HG03558 (cell line): ENCODE measurements at regions not wholly inside any gene's neighbourhood (a gene's known extent, or its start where the extent isn't known, plus 50 kb on each side); places are given as distances from the start of the nearest gene placed in this dataset.
"Not testable (repeated sequence)": the region's sequence is repeated elsewhere in the genome, so short reads cannot be mapped to it uniquely, and the experiment has no call there.

Source experiments
- ATAC-seq: cut with Tn5 transposase; IDR thresholded peaks from one replicate; pipeline ENCODE4 v1.9.1; 2021; ENCODE audit warnings: moderate number of reproducible peaks; ENCODE audit not compliant: unreplicated experiment; ENCODE audit errors: extremely low read depth

GRCh38 chr5:5831622-5832021 is 409.1 kb downstream of the ICE1 start:
- ATAC-seq: not testable (repeated sequence)

DNA sequence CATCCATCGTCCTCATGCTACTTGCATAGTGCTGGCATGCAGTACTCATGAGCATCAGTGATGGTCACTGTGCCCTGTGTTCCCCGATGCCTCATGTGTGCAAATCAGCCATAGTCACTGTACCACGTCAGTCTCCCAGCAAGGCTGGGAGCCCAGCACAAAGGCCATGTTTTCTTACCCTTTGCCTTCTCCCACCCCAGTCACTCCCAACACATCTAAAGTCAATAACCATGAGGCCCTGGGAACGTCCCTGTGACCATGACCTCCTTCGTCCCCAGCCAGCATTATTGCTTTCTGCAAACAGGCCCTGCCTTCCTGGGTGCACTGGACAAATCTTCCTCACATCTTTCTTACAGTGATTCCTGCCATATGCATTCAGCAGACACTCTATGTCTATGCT is 406.1 kb downstream of the ICE1 start:
- ATAC-seq: no peak

GRCh38 chr5:5826911-5827310 is 404.4 kb downstream of the ICE1 start:
- no peak for ATAC-seq

- no peak for ATAC-seq
Measured at GRCh38 chr5:5822729-5823257, 400.3 kb downstream of the ICE1 start.

GRCh38 chr5:5816960-5817359 is 394.5 kb downstream of the ICE1 start:
- ATAC-seq: no peak

DNA sequence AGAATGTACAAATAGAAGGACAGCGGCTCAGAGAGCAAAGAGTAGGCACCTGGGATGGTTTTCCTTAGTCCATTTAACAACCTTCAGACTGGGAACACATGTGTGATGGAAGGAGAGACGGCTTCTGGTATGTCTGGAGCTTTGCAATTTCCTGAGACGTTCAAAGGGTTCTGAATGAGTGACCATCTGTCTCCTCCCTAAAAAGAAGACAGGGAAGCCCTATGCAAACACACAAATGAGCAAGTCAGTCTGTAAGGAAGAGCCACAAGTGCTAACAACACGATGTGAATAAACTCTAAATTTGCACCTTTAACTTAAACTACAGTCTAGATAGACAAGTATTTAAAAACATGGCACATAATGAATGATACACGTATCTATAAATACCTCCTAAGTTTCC is 391.0 kb downstream of the ICE1 start:
- no peak for ATAC-seq

DNA sequence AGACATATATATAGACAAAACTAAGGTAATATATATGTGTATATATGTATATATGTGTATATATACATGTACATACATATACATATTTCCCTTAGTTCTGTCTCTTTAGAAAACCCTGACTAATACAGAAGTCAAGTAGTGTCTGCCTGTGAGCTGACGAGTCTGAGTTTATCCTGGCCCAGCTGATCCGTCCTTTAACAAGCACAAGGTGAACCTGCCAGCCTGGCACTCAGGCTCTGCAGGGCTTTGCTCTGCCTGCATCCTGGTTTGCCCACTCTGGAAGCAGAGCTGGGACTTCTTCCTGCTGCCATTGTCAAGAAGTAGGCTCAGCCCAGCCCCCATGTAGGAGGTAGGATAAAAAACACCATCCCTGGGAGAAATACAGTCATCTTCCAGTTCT is 388.0 kb downstream of the ICE1 start:
- ATAC-seq: no peak

GRCh38 chr5:5805916-5806315 is 383.4 kb downstream of the ICE1 start:
- ATAC-seq: no peak

DNA sequence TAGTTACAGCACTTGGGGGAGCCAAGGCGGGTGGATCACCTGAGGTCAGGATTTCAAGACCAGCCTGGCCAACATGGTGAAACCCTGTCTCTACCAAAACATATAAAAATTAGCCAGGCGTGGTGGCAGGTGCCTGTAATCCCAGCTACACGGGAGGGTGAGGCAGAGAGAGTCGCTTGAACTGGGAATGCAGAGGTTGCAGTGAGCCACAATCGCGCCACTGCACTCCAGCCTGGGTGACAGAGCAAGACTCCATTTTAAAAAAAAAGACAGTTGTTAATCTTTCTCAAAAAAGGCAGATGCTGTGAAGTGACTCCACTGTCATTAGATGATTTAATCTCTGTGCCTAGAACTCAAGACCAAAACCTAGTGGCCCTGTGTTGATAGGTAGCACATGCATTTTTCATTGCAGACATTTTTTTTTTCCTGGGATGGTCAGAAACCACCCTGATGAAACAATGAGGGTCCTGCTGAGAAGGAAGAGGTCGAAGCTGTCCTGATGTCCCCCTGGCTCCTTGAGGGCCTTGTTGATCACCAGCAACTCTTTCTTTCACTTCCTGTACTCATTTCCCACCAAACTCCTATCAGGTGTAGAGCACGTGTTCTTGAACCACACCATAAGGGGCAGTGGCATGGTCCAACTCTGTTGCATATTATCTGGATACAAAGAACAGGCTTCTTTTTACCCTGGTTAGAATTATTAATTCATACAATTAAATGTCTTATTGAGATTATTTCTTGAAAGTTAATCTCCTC is 382.2 kb downstream of the ICE1 start:
- no peak for ATAC-seq

DNA sequence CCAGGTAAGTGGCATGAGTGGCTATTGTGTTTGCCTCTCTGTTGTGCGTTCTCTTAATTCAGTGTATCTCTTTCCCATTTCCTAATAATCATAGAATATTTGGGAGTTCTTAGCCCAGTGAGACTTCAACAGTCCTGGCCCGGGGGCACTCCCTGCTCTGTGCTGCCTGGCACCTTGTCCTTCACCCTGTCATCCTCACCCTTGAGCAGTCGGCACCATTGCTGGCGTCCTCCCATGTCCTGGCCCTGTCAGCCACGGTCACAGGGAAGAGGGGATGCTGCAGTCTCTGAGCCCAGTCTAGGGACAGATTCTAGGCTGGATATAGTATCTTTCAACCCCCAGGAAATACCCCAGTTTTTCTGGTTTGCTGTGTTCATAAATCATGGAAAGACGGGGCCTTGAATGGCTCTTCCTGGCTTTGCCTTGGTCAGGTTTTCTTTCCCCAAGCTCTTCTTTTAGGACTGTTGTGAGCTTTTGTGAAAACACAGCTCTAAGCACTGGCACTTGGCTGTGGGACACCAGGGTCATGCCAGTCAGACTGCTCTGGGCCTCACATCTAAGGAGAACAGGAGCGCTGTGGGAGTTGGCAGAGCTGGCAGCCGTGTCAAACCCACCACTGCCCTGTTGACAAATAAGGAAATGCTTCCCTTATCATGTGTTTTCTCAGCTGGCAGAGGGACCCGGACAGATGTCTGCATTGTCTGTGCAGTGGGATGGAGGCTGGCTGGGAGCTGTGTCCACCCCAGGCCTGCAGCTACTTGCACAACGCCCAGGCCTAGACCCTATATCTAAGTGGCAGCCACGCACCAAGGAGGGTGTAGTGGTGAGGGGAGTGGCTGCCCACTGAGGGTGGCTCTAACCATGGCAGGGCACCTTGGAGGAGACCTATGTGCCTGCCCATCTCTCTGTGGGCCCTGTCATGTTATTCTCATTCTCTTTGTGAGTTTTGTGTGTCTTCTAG is 378.6 kb downstream of the ICE1 start:
- ATAC-seq: no peak

- no peak for ATAC-seq
Measured at GRCh38 chr5:5799826-5800225, 377.3 kb downstream of the ICE1 start.

DNA sequence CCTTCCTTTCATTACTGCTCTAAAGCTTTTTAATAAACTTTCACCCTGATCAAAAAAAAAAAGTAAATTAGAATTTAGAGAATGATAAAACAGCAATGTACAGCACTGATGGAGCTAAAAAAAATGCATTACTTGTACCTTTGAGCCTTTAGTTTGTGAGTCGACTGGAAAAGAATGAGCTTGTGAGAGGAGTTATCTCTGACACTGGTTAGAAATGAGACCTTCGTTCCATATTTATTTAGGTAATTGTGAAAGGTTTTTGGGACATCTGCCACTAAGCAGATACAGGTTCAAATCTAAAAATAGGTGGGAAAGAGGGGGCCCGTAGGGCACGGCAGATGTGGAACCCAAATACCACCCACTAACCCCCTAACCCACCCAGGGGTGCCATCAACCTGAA is 376.8 kb downstream of the ICE1 start:
- ATAC-seq: no peak

DNA sequence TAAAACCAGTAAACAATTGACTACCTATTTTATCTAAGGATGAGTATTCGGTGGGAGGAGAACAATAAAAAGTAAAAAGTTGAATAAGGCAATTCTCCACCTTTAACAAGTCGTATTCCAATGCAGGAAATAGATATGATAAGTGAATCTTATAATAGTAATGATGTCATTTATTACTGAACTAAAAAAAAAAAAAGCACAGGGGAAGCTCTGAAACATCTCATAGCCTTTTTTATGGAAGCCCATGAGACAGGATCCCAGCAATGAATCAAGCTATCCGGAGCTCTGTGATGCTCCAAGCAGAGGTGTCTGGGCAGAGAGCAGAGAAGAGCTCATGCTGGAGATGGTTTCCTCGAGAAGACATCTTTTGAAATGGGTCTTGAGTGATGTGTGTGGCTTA is 376.0 kb downstream of the ICE1 start:
- no peak for ATAC-seq

DNA sequence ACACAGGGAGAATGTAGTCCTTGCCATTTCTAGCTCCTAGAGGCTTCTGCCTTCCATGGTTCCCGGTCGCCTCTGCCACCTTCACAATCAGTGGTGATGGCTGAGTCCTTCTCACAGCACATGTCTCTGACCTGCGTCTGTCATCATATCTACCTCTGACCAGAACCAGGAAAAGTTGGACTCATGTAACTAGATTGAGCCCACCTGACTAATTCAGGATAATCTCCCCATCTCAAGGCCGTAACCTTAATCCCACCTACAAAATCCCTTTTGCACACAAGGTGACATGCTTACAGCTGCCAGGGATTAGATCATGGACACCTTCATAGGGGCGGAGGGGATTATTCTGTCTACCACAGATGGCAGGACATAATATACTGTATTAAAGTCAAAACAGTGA is 375.6 kb downstream of the ICE1 start:
- ATAC-seq: no peak

- no peak for ATAC-seq
Measured at GRCh38 chr5:5795074-5795771, 372.7 kb downstream of the ICE1 start.

DNA sequence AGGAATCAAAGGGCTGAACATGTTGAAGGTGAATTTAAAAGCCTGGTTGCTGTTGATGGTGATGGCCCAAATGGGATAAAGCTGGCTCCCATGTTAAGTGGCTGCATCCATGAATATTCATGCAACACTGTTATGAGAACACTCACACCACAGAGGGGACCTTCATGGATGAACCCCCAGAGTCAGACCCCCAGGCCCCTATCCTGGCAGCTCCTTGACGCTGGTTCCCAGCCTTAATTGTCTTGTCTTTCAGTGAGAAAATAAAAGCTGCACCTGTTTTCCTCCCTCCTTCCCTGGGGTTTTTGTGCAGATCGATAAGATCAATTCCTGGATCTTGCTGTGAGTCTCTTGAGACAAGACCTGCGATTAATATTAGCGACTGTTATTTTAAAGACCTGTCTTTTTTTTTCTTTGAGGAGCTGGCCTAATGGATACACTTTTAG is 371.7 kb downstream of the ICE1 start:
- no peak for ATAC-seq

DNA sequence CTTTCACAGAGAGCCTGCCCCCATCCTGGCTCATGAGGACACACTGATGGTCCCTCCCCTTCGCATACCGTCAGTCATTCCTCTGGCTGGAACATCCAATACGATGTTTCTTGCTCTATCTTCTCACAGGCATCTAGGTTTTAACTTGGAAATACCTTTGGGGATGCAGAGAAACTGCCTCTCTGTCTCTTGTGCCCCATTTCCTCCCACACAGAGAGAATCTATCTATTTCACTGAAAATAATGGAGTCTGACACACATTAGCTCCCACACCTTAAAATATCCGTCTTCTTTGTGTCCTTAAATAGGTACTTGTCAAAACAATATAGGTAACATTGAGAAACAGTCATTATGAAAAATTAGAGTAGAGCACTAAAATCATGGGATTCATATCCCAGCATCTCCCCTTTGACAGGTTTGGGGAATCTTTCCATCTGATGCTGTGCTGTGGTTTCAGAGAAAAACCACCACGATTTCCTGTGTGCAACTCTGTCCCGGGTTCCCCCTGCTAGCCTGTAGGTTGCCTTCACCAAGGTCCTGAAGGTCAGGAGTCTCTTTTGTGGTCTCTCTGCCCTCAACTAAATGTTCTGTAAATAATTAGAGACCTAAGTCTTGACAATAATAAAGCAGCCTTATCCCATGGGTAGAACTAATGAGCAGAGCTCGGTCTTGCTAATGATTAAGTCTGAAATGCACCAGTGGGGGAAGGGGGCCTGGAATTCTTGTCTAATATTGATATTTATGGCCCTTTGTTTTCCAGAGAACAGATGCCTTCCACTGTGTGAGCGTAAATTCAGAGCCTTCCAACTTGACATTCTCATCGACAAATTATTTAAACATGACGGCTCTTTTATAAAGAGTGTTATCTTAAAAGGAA is 371.0 kb downstream of the ICE1 start:
- no peak for ATAC-seq

- ATAC-seq: no peak
Measured at GRCh38 chr5:5792106-5792505, 369.6 kb downstream of the ICE1 start.

GRCh38 chr5:5788793-5789192 is 366.3 kb downstream of the ICE1 start:
- no peak for ATAC-seq

- ATAC-seq: no peak
Measured at GRCh38 chr5:5787373-5787772, 364.9 kb downstream of the ICE1 start.
